ENCODE measurements at regions not wholly inside any gene's neighbourhood (a gene's known extent, or its start where the extent isn't known, plus 50 kb on each side); places are given as distances from the start of the nearest gene placed in this dataset.

GRCh38 chr19:57058871-57059270 lies 60.9 kb upstream of the USP29 start:
- TF ChIP-seq, protein P1, sequence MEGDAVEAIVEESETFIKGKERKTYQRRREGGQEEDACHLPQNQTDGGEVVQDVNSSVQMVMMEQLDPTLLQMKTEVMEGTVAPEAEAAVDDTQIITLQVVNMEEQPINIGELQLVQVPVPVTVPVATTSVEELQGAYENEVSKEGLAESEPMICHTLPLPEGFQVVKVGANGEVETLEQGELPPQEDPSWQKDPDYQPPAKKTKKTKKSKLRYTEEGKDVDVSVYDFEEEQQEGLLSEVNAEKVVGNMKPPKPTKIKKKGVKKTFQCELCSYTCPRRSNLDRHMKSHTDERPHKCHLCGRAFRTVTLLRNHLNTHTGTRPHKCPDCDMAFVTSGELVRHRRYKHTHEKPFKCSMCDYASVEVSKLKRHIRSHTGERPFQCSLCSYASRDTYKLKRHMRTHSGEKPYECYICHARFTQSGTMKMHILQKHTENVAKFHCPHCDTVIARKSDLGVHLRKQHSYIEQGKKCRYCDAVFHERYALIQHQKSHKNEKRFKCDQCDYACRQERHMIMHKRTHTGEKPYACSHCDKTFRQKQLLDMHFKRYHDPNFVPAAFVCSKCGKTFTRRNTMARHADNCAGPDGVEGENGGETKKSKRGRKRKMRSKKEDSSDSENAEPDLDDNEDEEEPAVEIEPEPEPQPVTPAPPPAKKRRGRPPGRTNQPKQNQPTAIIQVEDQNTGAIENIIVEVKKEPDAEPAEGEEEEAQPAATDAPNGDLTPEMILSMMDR (IDR thresholded peaks at IDR 0.05; ENCODE audit: control extremely low read depth in 1 of 3, insufficient read depth in 1 of 3, low read depth in 1 of 3, low read length in 3 of 3): no peak
- TF ChIP-seq RFX5 (IDR thresholded peaks at IDR 0.05; ENCODE audit: borderline replicate concordance, low read depth, low read length) (no peak), CEBPB (IDR thresholded peaks at IDR 0.05; ENCODE audit: low read depth, low read length) (no peak), YY1 (IDR thresholded peaks at IDR 0.05; ENCODE audit: low read depth, low read length) (no peak), KDM1A (IDR thresholded peaks at IDR 0.05; ENCODE audit: borderline replicate concordance, low read length) (no peak)
- TF ChIP-seq, protein P2, sequence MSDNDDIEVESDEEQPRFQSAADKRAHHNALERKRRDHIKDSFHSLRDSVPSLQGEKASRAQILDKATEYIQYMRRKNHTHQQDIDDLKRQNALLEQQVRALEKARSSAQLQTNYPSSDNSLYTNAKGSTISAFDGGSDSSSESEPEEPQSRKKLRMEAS (IDR thresholded peaks at IDR 0.05): no peak
